ENCODE measurements at regions not wholly inside any gene's neighbourhood (a gene's known extent, or its start where the extent isn't known, plus 50 kb on each side); places are given as distances from the start of the nearest gene placed in this dataset.
"Not testable (repeated sequence)": the region's sequence is repeated elsewhere in the genome, so short reads cannot be mapped to it uniquely, and the experiment has no call there.

- Histone ChIP-seq H3K4me3 (no peak overlapping the region), H3K27ac (no peak overlapping the region)
- DNase-seq (ENCODE audit: low spot score): no peak
- TF ChIP-seq CTCF (IDR thresholded peaks at IDR 0.05): no peak
Measured at GRCh38 chr1:94349853-94350252, 68.3 kb upstream of the ABCD3 start.

- not testable (repeated sequence) for DNase-seq (ENCODE audit: low spot score); H3K27ac ChIP-seq; H3K4me3 ChIP-seq
Measured at GRCh38 chr1:94348386-94348785, 69.8 kb upstream of the ABCD3 start.

DNA sequence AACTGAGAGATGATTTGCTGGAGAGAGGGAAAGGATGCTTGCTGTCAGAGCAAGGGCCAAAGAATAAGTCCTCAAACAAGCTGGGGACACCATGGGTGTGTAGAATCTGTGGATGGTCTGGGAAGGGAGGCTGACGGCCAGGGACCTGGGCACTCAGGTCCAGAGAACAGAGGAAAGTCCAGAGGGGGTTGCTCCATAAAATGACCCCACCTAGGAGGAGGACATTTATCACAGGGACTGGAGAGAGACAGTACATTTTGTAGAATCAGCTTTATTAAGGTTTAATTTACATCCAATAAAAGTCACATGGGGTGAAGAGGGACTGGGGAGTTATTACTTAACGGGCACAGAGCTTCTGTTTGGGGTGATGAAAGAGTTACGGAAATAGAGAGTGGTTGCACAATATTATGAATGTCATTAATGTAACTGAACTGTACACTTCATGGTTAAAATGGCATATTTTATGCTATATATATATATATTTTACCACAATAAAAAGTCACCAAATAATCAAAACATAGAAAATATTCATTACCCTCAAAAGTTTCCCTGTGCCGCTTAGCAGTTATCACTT lies 73.0 kb upstream of the ABCD3 start:
- no peak for DNase-seq (ENCODE audit: low spot score)
- Histone ChIP-seq H3K4me3 (no peak overlapping the region), H3K27ac (no peak overlapping the region)
- TF ChIP-seq CTCF (IDR thresholded peaks at IDR 0.05): no peak

DNA sequence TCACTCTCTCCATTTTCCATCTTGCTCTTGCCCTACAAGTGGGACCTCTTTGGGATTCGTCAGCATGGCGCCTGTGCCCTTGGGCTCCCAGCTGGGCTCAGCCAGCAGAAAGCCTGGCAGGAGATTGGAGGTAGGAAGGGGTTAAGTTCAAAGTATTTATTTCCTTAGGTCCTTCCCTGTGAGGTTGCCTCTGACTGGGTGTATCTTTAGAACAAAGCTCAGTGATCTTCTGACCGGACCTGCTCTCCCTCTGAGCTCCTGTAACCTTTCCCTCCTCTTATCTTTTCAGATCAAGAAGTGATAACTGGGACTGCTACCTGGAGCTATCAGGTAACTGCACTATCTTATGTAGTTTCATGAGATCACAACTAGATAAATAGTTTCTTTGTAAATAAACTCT lies 75.8 kb upstream of the ABCD3 start:
- DNase-seq (ENCODE audit: low spot score): no peak
- no peak overlapping the region for H3K27ac ChIP-seq
- TF ChIP-seq CTCF (IDR thresholded peaks at IDR 0.05): no peak
- no peak overlapping the region for H3K4me3 ChIP-seq

DNA sequence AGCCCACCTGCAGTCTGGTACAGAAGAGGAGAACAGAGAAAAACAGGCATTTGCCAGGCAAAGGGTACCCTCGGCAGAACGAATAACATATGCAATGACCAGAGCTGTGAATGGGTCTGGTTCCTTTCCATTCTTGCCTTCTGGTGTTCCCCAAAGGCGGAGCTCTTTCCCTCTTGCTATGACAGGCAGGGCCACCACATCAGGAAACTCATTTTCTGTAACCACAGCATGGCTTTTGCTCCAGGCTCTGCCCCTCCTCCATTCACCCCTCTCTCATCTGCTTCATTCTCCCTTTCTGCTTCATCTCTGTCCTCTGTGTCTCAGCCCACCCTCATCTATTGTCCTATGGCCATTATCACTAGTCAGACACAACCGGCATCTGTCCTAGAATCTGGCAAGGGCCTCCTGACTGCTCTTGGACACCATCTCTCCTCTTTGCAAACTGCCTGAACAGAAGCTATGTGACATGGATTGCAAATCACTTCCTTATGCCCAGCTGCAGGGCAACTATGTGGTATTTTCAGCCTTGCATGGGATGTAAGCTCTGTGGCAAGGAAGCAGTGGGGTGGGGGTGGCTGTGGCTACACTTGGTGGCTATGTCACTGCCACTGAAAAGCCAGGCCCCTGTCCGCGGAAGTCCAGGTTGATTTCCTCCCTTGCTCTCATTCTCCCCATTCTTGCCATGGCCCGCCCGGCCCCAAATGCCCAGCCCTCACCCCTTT lies 78.8 kb upstream of the ABCD3 start:
- no peak for TF ChIP-seq CTCF (IDR thresholded peaks at IDR 0.05)
- DNase-seq (ENCODE audit: low spot score): no peak
- no peak overlapping the region for H3K4me3 ChIP-seq
- H3K27ac ChIP-seq: no peak overlapping the region

GRCh38 chr1:94336991-94337390 lies 81.2 kb upstream of the ABCD3 start:
- DNase-seq (ENCODE audit: low spot score): no peak
- H3K27ac ChIP-seq: no peak overlapping the region
- TF ChIP-seq CTCF (IDR thresholded peaks at IDR 0.05): no peak
- no peak overlapping the region for H3K4me3 ChIP-seq

DNA sequence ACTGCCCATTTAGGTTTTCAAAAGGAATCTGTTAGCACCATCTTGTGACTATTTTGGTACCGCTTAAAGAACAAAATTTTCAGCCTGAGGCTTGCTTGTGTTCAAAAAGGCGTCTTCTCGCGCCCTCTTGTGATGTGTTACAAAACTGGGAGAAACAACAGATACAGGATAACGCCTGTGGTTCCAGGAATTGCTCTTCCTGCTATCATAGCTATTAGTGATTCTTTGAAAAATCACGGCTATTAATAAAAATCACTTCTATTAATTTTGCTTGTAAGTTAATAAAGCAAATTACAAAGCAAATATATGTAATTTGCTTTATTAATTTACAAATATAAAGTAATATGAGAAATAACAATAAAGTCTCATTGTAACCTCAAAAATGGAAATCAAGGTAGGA lies 82.2 kb upstream of the ABCD3 start:
- H3K27ac ChIP-seq: no peak overlapping the region
- H3K4me3 ChIP-seq: peak overlapping the region; percentile 25
- no peak for DNase-seq (ENCODE audit: low spot score)
- peak; percentile 69 for TF ChIP-seq CTCF (IDR thresholded peaks at IDR 0.05)

All from coronary artery (tissue), 2 donors.